Endometrium (tissue), 2 donors: ENCODE measurements at regions not wholly inside any gene's neighbourhood (a gene's known extent, or its start where the extent isn't known, plus 50 kb on each side); places are given as distances from the start of the nearest gene placed in this dataset.
"Not testable (repeated sequence)": the region's sequence is repeated elsewhere in the genome, so short reads cannot be mapped to it uniquely, and the experiment has no call there.

Experiments
- FAIRE-seq: peaks from 2 replicates; lab custom pipeline; 2012; peaks lifted over from hg19 to GRCh38; lab: Jason Lieb, UNC
- donor health status: control.
- donor health status: control.

DNA sequence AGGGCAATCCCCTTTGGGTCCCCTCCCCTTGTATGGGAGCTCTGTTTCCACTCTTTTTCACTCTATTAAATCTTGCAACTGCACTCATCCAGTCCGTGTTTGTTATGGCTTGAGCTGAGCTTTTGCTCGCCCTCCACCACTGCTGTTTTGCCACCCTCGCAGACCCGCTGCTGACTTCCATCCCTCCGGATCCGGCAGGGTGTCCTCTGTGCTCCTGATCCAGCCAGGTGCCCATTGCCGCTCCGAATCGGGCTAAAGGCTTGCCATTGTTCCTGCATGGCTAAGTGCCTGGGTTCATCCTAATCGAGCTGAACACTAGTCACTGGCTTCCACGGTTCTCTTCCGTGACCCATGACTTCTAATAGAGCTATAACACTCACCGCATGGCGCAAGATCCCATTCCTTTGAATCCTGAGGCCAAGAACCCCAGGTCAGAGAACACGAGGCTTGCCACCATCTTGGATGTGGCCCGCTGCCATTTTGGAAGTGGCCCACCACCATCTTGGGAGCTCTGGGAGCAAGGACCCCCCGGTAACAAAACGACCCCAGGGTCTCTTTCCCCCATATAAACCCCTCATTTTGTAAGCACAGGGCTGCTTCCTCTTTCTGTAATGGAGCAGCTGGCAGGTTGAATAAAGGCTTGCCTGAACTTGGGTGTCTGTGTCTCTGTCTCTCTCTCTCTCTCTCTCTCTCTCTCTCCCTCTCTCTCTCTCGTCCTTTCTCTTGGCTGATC lies 1166.2 kb downstream of the TAF11L14 start:
- FAIRE-seq, result no peak

DNA sequence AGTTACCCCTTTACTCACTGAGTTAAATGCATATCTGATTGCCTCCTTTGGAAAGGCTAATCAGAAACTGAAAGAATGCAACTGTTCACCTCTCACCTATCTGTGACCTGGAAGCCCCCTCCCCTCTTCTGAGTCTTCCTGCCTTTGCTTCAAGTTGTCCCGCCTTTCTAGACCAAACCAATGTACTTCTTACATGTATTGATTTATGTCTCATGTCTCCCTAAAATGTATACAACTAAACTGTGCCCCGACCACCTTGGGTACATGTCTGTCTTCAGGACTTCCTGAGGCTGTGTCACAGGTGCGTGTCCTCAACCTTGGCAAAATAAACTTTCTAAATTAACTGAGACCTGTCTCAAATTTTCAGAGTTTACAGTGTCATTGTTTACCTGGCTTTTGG lies 1167.2 kb downstream of the TAF11L14 start:
- FAIRE-seq, result not testable (repeated sequence)

DNA sequence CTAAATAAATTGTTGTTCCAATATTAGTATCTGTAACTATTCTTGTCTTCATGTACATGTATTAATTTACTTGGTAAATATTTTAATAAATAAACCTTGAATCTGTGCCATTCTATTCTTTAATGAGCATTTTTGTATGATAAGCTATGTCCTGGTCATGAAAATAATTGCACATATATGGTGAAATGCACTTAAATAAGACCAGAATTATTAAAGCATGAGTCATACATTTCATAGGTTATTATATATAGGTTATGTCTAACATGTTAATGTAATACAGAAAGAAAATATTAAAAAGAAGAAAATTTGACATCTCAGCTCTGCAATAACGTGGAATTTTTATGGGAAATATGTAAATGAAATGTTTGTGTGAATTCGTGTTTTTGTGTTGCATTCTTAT lies 1168.1 kb downstream of the TAF11L14 start:
- FAIRE-seq, result no peak

DNA sequence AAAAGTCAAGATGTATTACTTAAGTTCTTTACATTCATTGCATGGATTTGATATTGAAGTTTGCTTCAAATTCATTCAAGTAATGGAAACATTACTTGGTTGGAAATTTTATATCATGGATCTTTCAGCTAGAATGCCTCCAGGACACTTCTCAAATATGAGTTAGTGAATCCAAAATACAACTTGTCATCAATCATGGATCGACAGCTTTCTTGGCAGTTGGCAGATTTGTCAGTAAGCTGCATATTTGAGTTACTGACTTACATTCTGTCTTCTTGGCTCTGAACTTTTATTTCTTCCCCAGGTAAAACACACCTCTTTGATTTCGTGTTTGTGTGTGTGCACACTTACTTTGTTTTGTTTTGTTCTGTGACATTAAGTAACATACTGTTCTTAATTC lies 1171.1 kb downstream of the TAF11L14 start:
- no peak for FAIRE-seq

DNA sequence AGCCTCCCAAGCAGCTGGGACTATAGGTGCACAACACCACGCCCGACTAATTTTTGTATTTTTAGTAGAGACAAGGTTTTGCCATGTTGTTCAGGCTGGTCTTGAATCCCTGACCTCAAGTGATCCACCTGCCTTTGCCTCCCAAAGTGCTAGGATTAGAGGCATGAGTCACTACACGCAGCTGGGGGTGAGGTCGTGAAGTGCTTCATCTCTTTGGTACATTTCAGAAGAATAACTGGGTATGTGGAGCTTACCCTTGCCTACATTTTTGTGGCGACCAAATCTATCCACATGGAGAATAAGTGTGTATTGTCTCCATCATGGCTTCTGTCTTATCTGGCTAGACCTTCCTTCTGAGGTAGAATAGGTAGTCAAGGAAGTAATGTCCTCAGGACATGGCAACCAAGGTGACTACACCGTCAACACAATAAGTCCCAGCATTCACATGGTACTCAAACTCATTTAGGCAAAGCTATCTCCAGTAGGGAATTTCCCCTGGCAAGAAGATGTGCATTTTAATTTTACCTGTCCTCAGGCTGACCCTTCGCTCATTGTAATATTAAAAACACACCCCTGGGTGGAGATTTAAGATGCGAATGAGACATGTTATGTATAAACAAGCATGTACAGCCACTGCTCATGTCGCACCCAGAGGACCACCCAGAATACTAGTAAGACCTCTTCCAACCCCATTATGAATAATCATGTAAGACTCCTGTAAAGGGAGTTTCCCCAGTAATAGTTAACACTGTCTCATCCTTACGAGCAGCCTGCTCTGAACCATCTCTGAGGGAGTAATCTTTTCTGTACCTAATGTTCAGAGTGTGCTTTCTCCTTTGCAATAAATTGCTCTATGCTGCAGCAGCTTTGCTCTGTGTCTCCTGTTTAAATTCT lies 1173.2 kb downstream of the TAF11L14 start:
- FAIRE-seq, result no peak

DNA sequence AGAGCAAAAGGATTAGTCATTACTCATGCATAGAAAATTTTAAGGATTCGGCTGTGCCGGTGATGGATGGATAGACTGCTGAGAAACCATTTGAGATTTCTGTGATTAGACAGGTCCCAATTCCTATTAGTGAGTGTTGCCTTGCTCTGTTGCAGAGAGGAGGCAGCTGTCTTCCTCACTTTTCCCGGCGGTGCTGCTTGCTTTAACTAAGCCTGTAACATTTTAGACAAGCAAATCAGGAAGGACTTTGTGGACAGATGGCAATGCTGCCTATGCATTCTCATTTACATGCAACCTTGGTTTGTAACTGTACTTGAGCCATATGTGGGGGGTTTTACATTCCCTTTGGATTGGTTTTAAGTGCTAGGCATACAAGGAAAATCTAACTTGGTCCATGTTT lies 1176.3 kb downstream of the CDH18 start:
- no peak for FAIRE-seq

DNA sequence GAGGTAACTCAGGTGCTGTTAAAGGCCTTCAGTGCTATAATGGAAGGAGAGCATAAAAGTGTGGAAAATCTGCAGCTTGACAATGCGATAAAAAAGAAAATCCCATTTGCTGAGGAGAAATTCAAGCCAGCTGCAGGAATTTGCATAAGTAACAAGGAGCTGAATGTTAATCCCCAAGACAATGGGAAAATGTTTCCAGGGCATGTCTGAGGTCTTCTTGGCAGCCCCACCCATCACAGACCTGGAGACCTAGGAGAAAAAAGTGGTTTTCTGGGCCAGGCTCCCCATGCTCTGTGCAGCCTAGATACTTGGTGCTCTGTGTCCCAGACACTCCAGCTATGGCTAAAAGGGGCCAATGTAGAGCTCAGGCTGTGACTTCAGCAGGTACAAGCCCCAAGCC lies 1159.6 kb downstream of the CDH18 start:
- FAIRE-seq, result no peak

DNA sequence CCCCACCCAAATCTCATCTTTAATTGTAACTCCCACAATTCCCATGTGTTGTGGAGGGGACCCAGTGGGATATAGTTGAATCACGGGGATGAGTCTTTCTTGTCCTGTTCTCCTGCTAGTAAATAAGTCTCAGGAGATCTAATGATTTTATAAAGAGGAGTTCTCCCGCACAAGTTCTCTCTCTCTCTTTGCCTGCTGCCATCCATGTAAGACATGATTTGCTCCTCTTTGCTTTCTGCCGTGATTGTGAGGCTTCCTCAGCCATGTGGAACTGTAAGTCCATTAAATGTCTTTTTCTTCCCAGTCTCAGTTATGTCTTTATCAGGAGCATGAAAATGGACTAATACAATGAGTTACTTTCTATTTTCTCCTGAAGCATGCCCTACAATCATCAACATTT lies 1158.5 kb downstream of the CDH18 start:
- no peak for FAIRE-seq

DNA sequence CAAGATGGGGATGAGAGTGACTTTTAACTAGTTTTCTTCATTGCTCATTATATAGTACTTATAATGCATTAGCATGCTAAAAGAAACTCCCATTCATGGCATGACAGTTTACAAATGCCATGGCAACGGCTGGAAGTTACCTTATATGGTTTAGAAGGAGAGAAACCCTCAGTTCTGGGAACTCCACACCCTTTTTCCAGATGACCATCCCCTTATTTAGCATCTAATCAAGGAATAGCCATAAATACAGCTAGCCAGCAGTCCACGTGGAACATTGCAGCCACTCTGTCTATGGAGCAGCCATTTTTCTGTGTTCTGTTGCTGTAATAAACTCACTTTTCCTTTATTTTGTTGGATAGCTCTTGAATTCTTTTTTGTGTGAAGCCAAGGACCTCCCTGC lies 1137.8 kb downstream of the CDH18 start:
- FAIRE-seq, result no peak

DNA sequence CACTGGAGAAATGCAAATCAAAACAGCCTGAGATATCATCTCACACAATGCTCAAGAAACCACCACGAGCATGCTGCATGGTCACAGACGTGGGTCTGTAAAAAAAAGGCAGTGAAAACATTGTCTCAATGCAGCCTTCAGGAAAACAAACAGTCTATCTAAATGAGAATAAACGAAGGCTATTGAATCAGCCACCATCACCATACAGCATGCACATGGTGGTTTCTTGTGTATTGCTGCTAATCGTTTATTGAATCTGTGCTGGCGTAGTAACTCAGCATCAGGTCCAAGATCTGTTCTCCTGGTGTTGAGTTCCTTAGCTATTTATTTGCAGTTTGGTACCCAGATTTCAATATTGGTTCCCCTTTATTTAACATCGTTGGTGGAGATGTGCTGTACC lies 1115.0 kb downstream of the CDH18 start:
- FAIRE-seq, result no peak

DNA sequence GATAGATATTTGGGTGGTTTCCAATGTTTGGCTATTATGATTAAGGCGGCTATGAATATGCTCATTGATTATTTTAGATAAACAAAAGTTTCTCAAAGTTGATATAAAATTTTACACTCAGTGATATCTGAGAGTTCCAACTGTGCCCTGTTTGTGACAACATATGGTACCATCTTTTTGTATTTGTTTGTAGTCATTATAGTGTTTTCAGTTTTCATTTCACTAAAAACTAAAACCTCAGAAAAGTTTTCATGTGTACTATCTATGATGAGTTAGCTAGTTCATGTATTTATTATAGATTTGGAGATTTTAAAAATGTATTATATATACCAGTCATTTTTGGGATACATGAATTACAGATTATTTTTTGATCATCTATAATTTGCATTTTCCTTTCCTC lies 1111.4 kb downstream of the CDH18 start:
- FAIRE-seq, result no peak

DNA sequence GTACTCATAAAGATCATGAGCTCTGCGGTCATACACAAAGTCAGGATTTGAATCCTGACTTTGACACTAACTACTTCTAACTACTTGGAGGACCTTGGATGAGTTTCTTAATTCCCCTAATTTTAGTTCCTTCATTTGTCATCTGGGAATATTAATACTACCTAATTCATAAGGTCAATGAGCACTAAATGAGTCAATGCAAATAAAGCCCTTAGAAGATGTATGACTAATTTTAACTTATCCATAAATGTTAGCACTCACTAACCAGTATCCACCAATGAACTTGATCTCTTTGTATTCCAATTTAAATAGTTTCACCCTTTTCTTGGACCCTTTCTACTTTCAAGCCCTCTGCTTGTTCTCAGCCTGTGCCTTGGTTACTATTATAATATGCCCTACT lies 1106.4 kb downstream of the CDH18 start:
- no peak for FAIRE-seq

DNA sequence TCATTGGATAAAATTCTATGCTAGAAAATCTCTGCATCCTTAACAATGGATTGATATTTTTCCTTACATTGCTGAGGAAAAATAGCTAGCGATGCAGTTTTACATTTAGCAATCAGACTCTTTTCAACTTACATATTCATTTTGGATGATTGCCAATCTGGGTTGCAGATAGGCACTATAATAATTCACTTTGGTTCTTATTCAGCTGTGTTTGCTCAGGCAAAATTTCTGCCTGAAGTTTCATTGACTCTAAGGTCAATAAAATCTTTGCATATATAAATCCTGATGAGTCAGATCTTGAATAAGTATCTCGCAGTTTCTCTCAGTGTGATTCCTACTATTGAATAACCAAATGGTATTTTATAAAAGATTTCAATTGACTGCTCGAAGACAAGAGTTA lies 1105.8 kb downstream of the CDH18 start:
- FAIRE-seq, result no peak

DNA sequence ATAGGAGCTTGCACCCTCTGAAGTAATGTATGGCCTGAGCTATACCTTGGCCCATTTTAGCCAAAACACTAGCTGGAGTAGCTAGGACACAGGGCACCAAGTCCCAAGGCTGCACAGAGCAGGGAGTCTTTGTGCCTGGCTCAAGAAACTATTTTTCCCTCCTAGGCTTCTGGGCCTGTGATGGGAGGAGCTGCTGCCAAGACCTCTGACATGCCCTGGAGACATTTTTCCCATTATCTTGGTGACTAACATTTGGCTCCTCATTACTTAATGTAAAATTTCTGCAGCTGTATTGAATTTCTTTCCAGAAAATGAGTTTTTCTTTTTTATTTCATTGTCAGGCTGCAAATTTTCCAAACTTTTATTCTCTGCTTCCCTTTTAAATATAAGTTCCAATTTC lies 1099.2 kb downstream of the CDH18 start:
- no peak for FAIRE-seq

DNA sequence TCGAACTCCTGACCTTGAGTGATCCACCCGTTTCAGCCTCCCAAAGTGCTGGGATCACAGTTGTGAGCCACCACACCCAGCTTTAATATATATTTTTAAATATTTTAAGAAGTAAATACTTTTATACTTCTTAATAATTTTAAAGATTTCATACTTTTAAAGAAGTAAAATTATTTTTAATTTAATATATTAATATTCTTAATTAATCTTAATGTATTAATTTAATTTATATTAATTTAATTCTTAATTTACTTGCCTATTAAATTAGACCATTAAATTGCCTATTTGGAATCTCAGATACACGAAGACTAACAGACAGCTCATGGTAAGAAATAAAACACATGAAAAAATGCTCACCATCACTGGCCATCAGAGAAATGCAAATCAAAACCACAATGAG lies 1087.4 kb downstream of the CDH18 start:
- no peak for FAIRE-seq

DNA sequence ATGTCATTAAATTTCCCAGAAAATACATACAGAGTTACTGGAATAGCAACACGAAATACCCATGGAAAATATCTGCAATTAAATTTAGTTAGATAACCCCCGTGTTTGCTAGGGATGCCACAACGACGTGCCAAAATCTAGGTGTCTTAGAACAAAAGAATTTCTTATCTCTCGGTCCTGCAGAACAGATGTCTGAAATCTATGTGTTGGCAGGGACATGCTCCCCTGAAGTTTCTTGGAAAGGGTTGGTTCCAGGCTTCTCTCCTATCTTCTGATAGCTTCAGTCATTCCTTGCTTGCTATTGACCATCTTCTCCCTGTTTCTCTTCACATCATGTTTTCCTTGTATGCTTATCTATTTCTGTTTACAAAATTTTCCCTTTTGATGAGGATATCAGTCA lies 1067.0 kb downstream of the CDH18 start:
- FAIRE-seq, result no peak

DNA sequence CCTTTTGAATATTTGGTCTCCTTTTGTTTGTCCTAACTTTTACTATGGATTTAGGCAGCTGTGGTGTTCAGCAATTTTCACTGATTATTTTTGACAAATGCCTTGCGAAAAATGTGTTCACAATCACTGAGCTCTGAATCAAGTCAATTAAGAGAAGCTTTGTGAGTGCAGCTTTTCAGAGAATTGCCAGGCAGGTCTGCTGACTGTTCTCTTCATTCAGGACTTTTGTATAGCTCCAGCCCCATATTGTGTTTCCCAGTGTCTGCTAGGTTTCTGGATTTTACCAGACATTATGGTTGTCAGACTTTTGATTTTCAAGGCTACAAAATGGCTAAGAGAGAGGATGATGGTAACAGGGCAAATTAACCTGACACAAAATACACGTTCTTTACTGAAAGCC lies 1055.9 kb downstream of the CDH18 start:
- no peak for FAIRE-seq

DNA sequence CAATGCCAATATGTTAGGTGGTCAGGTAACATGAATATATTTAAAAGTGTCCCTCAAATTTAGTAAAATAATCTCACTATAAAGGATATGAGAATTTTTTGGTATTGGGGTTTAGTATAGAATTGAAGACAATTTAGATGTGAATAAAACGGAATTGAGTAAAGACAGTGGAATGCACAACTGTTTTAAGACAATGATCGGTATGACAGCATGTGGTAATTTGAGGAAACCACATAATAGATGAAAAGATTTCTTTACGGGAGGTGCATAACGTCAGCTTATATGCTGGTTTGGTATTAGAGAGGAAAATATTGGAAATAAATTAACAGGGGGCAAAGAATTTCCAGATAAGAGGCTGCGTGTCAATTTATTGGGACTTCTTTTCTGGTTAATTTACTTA lies 1043.2 kb downstream of the CDH18 start:
- FAIRE-seq, result no peak

DNA sequence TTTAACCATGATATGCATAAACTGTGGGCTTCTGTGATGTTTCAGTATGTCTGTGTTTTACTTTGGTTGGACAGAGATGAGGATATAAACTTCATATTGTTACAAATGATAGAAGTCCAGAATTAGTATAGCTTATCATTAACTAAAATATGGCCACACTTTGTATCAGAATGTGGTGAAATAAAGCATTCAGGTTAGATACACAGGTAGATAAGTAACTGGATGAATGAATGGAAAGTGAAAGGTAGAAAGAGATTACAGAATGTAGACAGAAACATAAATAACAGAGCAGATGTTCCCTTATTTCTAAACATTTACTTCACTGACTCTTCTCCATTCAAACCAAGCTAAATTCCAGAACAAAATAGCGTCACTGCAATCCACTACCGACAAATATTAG lies 1033.8 kb downstream of the CDH18 start:
- FAIRE-seq, result no peak

DNA sequence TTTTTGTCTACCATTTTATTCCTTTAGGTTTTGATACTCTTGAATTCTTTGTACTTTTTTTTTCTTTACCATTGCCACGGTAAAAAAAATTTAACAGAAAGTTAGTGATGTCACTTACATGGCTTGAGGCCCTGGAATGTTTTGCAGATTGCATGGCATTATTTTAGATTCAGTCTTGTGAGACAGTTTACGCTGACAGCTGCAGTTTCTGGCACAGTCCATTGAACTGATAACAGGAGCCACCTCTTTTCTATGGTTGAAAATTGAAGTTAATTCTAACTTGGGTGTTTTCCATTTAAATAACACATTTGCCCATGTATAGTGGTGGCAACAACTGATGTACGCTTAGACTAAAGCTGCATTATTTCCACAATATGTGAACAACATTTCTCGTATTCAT lies 1028.5 kb downstream of the CDH18 start:
- FAIRE-seq, result no peak

DNA sequence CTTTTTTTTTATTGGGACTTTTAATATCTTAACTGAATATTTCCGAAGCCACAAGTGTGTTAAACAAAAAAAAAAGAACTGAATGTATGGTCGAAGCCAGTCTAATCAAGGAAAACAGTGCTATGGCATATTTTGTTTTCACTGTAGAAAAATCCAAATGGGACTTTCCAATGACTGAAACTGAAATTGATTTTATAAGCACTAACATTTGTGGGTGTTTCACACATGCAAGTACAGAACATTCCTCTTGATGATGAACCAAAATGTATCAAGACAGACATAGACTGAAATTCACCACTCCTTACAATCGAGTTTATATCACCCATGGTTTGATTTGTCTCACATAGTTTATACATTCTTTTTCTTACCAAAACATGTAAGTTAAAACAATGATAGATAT lies 1026.8 kb downstream of the CDH18 start:
- no peak for FAIRE-seq

DNA sequence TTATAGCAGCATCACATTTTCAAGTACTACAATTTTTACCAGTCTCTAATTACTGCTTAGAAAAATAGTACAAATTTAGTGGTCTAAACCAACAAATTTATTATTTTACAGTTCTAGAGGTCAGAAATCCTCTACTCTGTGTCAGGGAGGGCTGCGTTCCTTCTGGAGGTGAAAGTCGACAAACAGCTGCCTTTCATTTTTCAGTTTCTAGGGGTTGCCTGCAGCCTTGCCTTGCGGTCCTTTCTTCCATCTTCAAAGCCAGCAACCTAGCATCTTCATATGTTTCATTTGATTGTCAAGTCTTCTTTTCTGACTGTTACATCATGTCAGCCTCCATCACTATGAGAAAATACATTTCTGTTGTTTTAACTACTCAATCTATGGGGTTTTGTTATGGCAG lies 1022.1 kb downstream of the CDH18 start:
- FAIRE-seq, result no peak

DNA sequence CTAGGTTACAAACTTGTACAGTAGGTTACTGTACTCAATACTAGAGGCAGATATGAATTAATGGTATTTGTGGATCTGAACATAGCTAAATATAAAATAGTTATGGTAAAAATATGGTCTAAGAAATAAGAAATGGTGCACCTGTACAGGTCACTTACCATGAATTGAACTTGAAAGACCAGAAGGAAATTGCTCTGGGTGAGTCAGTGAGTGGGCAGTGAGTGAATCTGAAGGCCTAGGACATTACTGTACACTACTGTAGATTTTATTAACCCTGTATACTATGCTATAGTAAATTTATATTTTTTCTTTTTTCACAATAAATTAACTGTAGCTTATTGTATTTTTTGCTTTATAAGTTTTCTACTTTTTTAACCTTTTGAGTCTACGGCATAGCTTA lies 1020.4 kb downstream of the CDH18 start:
- no peak for FAIRE-seq

DNA sequence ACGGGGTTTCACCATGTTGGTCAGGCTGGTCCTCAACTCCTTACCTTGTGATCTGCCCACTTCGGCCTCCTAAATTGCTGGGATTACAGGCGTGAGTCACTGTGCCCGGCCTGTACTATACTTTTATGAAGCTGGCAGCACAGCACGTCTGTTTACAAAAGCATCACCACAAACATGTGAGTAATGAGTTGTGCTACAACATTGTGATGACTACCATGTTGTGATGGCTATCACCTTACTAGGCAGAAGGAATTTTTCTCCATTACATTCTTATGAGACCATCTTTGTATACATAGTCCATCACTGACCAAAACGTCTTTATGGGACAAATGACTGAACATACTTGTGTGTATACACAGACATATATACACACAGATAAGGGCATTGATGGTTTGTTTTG lies 1019.0 kb downstream of the CDH18 start:
- no peak for FAIRE-seq
